Fibroblast of lung (primary cell): ENCODE measurements at regions not wholly inside any gene's neighbourhood (a gene's known extent, or its start where the extent isn't known, plus 50 kb on each side); places are given as distances from the start of the nearest gene placed in this dataset.

Source experiments
- DNase-seq, 2 donors: peaks; one replicate each; pipeline versions ENCODE4 v3.0.0 to v3.0.0-alpha.2; 2010; ENCODE audit warnings: low read depth in 2 of 2
- H2AFZ ChIP-seq: 2 replicates; pipeline ENCODE4 v1.5.1; 2012; ENCODE audit warnings: low read length, control low read depth, inconsistent platforms
- H3K27ac ChIP-seq: 2 replicates; pipeline ENCODE4 v1.5.1; 2011; ENCODE audit warnings: low read length, control low read depth; ENCODE audit not compliant: insufficient read depth
- H3K27me3 ChIP-seq: 2 replicates; pipeline ENCODE4 v1.5.1; 2011; ENCODE audit warnings: mild to moderate bottlenecking, low read length; ENCODE audit not compliant: control insufficient read depth, insufficient read depth
- H3K36me3 ChIP-seq: 2 replicates; pipeline ENCODE4 v1.5.1; 2011; ENCODE audit warnings: low read length; ENCODE audit not compliant: control insufficient read depth, insufficient read depth
- H3K4me1 ChIP-seq: 2 replicates; pipeline ENCODE4 v1.5.1; 2011; ENCODE audit warnings: low read length; ENCODE audit not compliant: control insufficient read depth, insufficient read depth; ENCODE audit errors: extremely low read depth
- H3K4me2 ChIP-seq: 2 replicates; pipeline ENCODE4 v1.5.1; 2011; ENCODE audit warnings: low read length, control low read depth; ENCODE audit not compliant: insufficient read depth; ENCODE audit errors: extremely low read depth
- H3K4me3 ChIP-seq, 4 experiments: fragments of 200-600 bp in 1 of 4; sonication (generic) in 1 of 4; replicated peaks in 1 of 4; 2 replicates each; pipeline ENCODE4 v1.5.1; 2011 to 2016; ENCODE audit warnings: low read length in 4 of 4, low read depth in 3 of 4, mild to moderate bottlenecking in 3 of 4, control low read depth in 2 of 4, inconsistent platforms in 1 of 4, mixed read lengths in 1 of 4; ENCODE audit not compliant: insufficient read depth in 1 of 4; ENCODE audit errors: control extremely low read depth in 1 of 4
- H3K79me2 ChIP-seq: 2 replicates; pipeline ENCODE4 v1.5.1; 2012; ENCODE audit warnings: mild to moderate bottlenecking, low read length, inconsistent platforms; ENCODE audit not compliant: control insufficient read depth, insufficient read depth
- H3K9ac ChIP-seq: 2 replicates; pipeline ENCODE4 v1.5.1; 2011; ENCODE audit warnings: mild to moderate bottlenecking, low read length, control low read depth; ENCODE audit not compliant: insufficient read depth
- H3K9me3 ChIP-seq: 2 replicates; pipeline ENCODE4 v1.5.1; 2012; ENCODE audit warnings: low read depth, low read length; ENCODE audit not compliant: control insufficient read depth, insufficient read depth
- H4K20me1 ChIP-seq: 2 replicates; pipeline ENCODE4 v1.5.1; 2011; ENCODE audit warnings: low read length; ENCODE audit not compliant: control insufficient read depth, insufficient read depth; ENCODE audit errors: extremely low read depth
- EZH2 ChIP-seq: IDR thresholded peaks from 2 replicates; pipeline ENCODE4 v1.5.1; 2012; ENCODE audit warnings: low read length, control low read depth, mild to moderate bottlenecking; ENCODE audit errors: missing control alignments
- TF ChIP-seq, protein P1 (sequence below), 2 donors: IDR thresholded peaks in 1 of 2; conservative IDR thresholded peaks in 1 of 2; 1 replicate in 1 of 2; 2 replicates in 1 of 2; pipeline ENCODE4 v1.5.1; 2011 to 2012; ENCODE audit warnings: low read length in 2 of 2, control low read depth in 1 of 2, inconsistent platforms in 1 of 2, low read depth in 1 of 2, mild to moderate bottlenecking in 1 of 2

DNA sequence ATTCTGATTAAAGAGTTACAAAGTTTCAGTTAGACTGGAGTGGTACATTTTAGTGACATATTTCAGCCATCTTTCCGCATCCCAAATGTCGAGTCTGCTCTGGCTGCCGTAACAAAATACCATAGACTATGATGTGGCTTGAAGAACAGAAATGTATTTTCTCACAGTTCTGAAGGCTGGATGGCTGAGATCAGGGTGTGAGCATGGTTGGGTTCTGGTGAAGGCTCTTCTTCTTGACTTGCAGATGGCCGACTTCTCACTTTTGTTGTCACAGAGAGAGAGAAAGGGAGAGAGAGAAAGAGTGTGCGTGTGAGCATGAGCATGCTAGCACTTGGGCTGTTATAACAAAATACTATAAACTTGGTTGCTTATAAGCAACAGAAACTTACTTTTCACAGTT, 335.4 kb upstream of the RAG2 start:
- Histone ChIP-seq H3K9ac (no peak overlapping the region), H2AFZ (no peak overlapping the region), H3K4me1 (no peaks in the 10 kb centered on the region), H3K27me3 (no peaks in the 10 kb centered on the region), H3K4me2 (no peak overlapping the region), H4K20me1 (no peaks in the 10 kb centered on the region), H3K36me3 (no peaks in the 10 kb centered on the region), H3K27ac (no peak overlapping the region), H3K4me3 (no peak overlapping the region), H3K9me3 (no peaks in the 10 kb centered on the region), H3K79me2 (no peaks in the 10 kb centered on the region)
- no peak for DNase-seq
- TF ChIP-seq, protein P1, sequence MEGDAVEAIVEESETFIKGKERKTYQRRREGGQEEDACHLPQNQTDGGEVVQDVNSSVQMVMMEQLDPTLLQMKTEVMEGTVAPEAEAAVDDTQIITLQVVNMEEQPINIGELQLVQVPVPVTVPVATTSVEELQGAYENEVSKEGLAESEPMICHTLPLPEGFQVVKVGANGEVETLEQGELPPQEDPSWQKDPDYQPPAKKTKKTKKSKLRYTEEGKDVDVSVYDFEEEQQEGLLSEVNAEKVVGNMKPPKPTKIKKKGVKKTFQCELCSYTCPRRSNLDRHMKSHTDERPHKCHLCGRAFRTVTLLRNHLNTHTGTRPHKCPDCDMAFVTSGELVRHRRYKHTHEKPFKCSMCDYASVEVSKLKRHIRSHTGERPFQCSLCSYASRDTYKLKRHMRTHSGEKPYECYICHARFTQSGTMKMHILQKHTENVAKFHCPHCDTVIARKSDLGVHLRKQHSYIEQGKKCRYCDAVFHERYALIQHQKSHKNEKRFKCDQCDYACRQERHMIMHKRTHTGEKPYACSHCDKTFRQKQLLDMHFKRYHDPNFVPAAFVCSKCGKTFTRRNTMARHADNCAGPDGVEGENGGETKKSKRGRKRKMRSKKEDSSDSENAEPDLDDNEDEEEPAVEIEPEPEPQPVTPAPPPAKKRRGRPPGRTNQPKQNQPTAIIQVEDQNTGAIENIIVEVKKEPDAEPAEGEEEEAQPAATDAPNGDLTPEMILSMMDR (conservative IDR thresholded peaks at IDR 0.05 in 1 of 2, IDR thresholded peaks at IDR 0.05 in 1 of 2; ENCODE audit: low read depth in 1 of 2, low read length in 2 of 2), result no peak
- TF ChIP-seq EZH2, result no peak

GRCh38 chr11:36931139-36931538, 333.1 kb upstream of the RAG2 start:
- Histone ChIP-seq H3K4me3 (no peak overlapping the region), H3K9ac (no peak overlapping the region), H3K4me1 (no peaks in the 10 kb centered on the region), H2AFZ (no peak overlapping the region), H4K20me1 (no peaks in the 10 kb centered on the region), H3K9me3 (no peaks in the 10 kb centered on the region), H3K4me2 (no peak overlapping the region), H3K36me3 (no peaks in the 10 kb centered on the region), H3K27me3 (no peaks in the 10 kb centered on the region), H3K27ac (no peak overlapping the region), H3K79me2 (no peaks in the 10 kb centered on the region)
- no peak for DNase-seq
- TF ChIP-seq, protein P1 (conservative IDR thresholded peaks at IDR 0.05 in 1 of 2, IDR thresholded peaks at IDR 0.05 in 1 of 2; ENCODE audit: low read depth in 1 of 2, low read length in 2 of 2), result no peak
- no peak for TF ChIP-seq EZH2

DNA sequence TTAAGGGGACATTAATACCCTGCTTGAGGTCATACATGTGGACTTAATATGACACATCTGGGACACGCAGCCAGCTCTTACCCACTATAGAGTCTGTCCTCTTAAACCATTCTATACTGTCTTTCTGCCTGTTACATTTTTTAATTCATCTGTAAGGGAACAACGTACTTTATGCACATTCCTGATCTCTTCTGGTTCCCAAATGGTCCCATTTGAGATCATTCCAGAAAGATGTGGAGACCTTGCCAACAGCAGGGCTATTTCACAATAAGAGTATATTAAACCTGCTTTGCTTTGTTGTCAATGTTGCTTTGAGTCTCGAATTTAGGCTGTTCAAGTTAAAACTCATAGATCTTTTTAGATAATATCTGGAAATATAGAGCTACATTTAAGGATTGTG, 332.2 kb upstream of the RAG2 start:
- H3K4me2 ChIP-seq, result no peak overlapping the region
- H3K9ac ChIP-seq, result no peak overlapping the region
- H4K20me1 ChIP-seq, result no peaks in the 10 kb centered on the region
- H3K79me2 ChIP-seq, result no peaks in the 10 kb centered on the region
- H2AFZ ChIP-seq, result no peak overlapping the region
- no peaks in the 10 kb centered on the region for H3K27me3 ChIP-seq
- TF ChIP-seq, protein P1 (conservative IDR thresholded peaks at IDR 0.05 in 1 of 2, IDR thresholded peaks at IDR 0.05 in 1 of 2; ENCODE audit: low read depth in 1 of 2, low read length in 2 of 2), result no peak
- no peak for TF ChIP-seq EZH2
- H3K4me3 ChIP-seq, result no peak overlapping the region
- no peaks in the 10 kb centered on the region for H3K4me1 ChIP-seq
- no peaks in the 10 kb centered on the region for H3K9me3 ChIP-seq
- no peaks in the 10 kb centered on the region for H3K36me3 ChIP-seq
- no peak for DNase-seq
- H3K27ac ChIP-seq, result no peak overlapping the region
